GM12878 (cell line): ENCODE measurements at regions not wholly inside any gene's neighbourhood (a gene's known extent, or its start where the extent isn't known, plus 50 kb on each side); places are given as distances from the start of the nearest gene placed in this dataset.

Experiments used
- ATAC-seq: fragments of 200-7000 bp; cut with Tn5 transposase; 3 replicates; pipeline ENCODE4 v1.9.1; 2020; ENCODE audit warnings: mild to moderate bottlenecking, moderate library complexity
- BruUV-seq: library from RNA; stranded (reverse); fragments of 400-500 nt; replicated peaks from 2 replicates; lab custom pipeline; 2021; lab: Mats Ljungman, UMichigan
- CTCF ChIA-PET: fragments of 300-600 bp; sonication (Branson Sonifier 250); formaldehyde crosslinking; extraction: SDS; loops from one replicate; lab custom pipeline; 2021; ENCODE audit warnings: inconsistent platforms; lab: Yijun Ruan, JAX
- POLR2A ChIA-PET: fragments of 350-600 bp; formaldehyde crosslinking; extraction: SDS; loops from one replicate; lab custom pipeline; 2021; ENCODE audit warnings: inconsistent platforms; lab: Charles Lee
- RAD21 ChIA-PET: fragments of 300-600 bp; sonication (Branson Sonifier 250); formaldehyde crosslinking; loops from one replicate; lab custom pipeline; 2023; ENCODE audit warnings: antibody characterized with exemption; ENCODE audit not compliant: unreplicated experiment; lab: Charles Lee
- SMC1A ChIA-PET: fragments of 300-600 bp; sonication (Branson Sonifier 250); formaldehyde crosslinking; loops from one replicate; lab custom pipeline; 2023; ENCODE audit not compliant: unreplicated experiment, uncharacterized antibody; lab: Charles Lee
- DNase-seq: peaks from one replicate; pipeline ENCODE4 v3.0.0-alpha.2; 2011; ENCODE audit warnings: low read depth, low spot score
- FAIRE-seq: peaks from 3 replicates; lab custom pipeline; 2011; peaks lifted over from hg19 to GRCh38; lab: Jason Lieb, UNC
- H2AFZ ChIP-seq: 2 replicates; pipeline ENCODE4 v1.6.0; 2011; ENCODE audit warnings: low read depth, low read length, control low read depth; ENCODE audit not compliant: control insufficient read depth
- H3K27ac ChIP-seq: 2 replicates; pipeline ENCODE4 v1.5.1; 2011; ENCODE audit warnings: control low read depth; ENCODE audit not compliant: control insufficient read depth, insufficient read depth
- H3K27me3 ChIP-seq, 2 experiments: replicated peaks in 1 of 2; 2 replicates each; pipeline versions ENCODE4 v1.6.0 to v1.6.1; 2011; ENCODE audit warnings: low read length in 1 of 2; ENCODE audit not compliant: control insufficient read depth in 2 of 2, insufficient read depth in 2 of 2
- H3K36me3 ChIP-seq, 2 experiments: 2 replicates each; pipeline ENCODE4 v1.5.1; 2011; ENCODE audit warnings: low read length in 1 of 2; ENCODE audit not compliant: control insufficient read depth in 2 of 2, insufficient read depth in 2 of 2
- H3K4me1 ChIP-seq: 2 replicates; pipeline ENCODE4 v1.6.1; 2011; ENCODE audit warnings: mild to moderate bottlenecking, low read length, moderate library complexity, mixed read lengths; ENCODE audit not compliant: control insufficient read depth, insufficient read depth
- H3K4me2 ChIP-seq: 2 replicates; pipeline ENCODE4 v1.6.0; 2011; ENCODE audit warnings: control low read depth; ENCODE audit not compliant: control insufficient read depth, insufficient read depth
- H3K4me3 ChIP-seq: fragments of 200-600 bp; sonication (generic); 2 replicates; pipeline ENCODE4 v1.5.1; 2016
- H3K79me2 ChIP-seq: 2 replicates; pipeline ENCODE4 v1.6.0; 2011; ENCODE audit warnings: low read length; ENCODE audit not compliant: control insufficient read depth, insufficient read depth
- H3K9ac ChIP-seq: 2 replicates; pipeline ENCODE4 v1.8.0; 2011; ENCODE audit warnings: low read length, control low read depth, mixed read lengths; ENCODE audit not compliant: control insufficient read depth, insufficient read depth
- H3K9me3 ChIP-seq: replicated peaks from 3 replicates; pipeline ENCODE4 v1.5.1; 2011; ENCODE audit warnings: mild to moderate bottlenecking, low read length; ENCODE audit not compliant: control insufficient read depth, insufficient read depth
- H4K20me1 ChIP-seq: 2 replicates; pipeline ENCODE4 v1.6.0; 2011; ENCODE audit not compliant: control insufficient read depth, insufficient read depth
- CBX5 ChIP-seq: sonication (generic); IDR thresholded peaks from 2 replicates; pipeline ENCODE4 v1.6.1; 2016; ENCODE audit warnings: low read depth, moderate library complexity, mild to moderate bottlenecking, inconsistent platforms
- ETV6 ChIP-seq, 2 experiments: fragments of 450-650 bp in 1 of 2; IDR thresholded peaks in 1 of 2; conservative IDR thresholded peaks in 1 of 2; 2 replicates each; pipeline ENCODE4 v1.6.1; 2014; ENCODE audit warnings: antibody characterized with exemption in 1 of 2, borderline replicate concordance in 1 of 2, low read depth in 1 of 2, mild to moderate bottlenecking in 1 of 2, moderate library complexity in 1 of 2
- RAD51 ChIP-seq: fragments of 450-650 bp; IDR thresholded peaks from 2 replicates; pipeline ENCODE4 v1.6.1; 2016; ENCODE audit warnings: moderate library complexity, mild to moderate bottlenecking, inconsistent platforms
- ZNF687 ChIP-seq: fragments of 450-650 bp; IDR thresholded peaks from 2 replicates; pipeline ENCODE4 v1.6.1; 2017; ENCODE audit warnings: mild to moderate bottlenecking, moderate library complexity
- in situ Hi-C: fragments of 300-500 bp; cut with MboI; formaldehyde crosslinking; loops from 9 replicates; pipeline ENCODE4 v1.14.3; 2018; ENCODE audit warnings: mixed read lengths
- intact Hi-C: fragments of 100-400 bp; cut with micrococcal nuclease; formaldehyde crosslinking; loops from one replicate; pipeline ENCODE4 v1.14.2; 2022; ENCODE audit not compliant: unreplicated experiment

DNA sequence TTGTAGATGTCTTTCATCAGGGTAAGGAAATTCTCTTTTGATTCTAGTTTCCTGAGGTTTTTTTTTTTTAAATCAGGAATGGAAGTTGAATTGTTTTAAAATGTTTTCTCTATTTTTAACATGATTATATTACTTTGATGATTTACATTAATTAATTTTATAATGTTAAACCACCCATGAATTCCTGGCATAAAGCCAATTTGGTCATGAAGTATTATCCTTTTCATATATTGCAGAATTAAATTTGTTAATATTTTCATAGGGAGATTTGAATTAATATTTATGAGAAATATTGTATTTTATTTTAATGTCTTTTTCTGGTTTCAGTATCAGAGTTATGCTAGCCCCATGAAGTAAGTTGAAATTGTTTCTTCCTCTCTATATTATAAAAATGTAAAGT is 144.6 kb downstream of the MAIP1 start:
- Histone ChIP-seq H3K4me2 (no peak overlapping the region), H3K4me1 (no peaks in the 10 kb centered on the region), H3K36me3 (no peaks in the 10 kb centered on the region), H4K20me1 (no peaks in the 10 kb centered on the region), H2AFZ (no peak overlapping the region), H3K9ac (no peak overlapping the region), H3K27ac (no peak overlapping the region), H3K79me2 (no peaks in the 10 kb centered on the region), H3K9me3 (no peaks in the 10 kb centered on the region), H3K27me3 (no peaks in the 10 kb centered on the region), H3K4me3 (no peak overlapping the region)
- ChIA-PET POLR2A (no interaction called here), SMC1A (no interaction called here), RAD21 (no interaction called here), CTCF (no interaction called here)
- no peak for TF ChIP-seq CBX5
- no peak for TF ChIP-seq RAD51
- TF ChIP-seq ETV6 (conservative IDR thresholded peaks at IDR 0.05 in 1 of 2, IDR thresholded peaks at IDR 0.05 in 1 of 2; ENCODE audit: borderline replicate concordance in 1 of 2, low read depth in 1 of 2) = no peak
- TF ChIP-seq ZNF687 = no peak
- in situ Hi-C loops = no loop called here
- FAIRE-seq = no peak
- intact Hi-C loops = no loop called here
- BruUV-seq = no TSS peak
- no peak for ATAC-seq
- DNase-seq = no peak
